ENCODE measurements at regions not wholly inside any gene's neighbourhood (a gene's known extent, or its start where the extent isn't known, plus 50 kb on each side); places are given as distances from the start of the nearest gene placed in this dataset.
A peak's percentile ranks its signal among the peaks of the same experiment; 100 is the strongest.
"Not testable (repeated sequence)": the region's sequence is repeated elsewhere in the genome, so short reads cannot be mapped to it uniquely, and the experiment has no call there.

DNA sequence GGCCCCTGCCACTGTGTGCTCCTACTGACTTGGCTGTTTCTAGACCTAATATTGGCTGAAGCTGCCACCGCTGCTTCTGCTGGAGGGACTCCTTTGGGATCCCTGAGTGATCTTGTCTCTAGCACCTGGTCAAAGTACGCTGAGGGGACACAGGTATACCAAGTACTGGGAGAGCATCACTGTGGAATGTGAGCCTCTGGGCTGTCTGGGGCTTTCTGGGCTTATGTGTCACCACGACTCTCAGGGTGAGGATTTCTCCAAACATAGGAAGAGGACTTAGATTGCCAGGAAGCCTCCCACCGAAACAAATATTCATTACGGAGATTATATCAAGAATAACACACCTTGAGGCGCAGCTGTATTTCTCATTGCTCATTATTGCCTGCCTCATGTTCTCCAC lies 435.8 kb downstream of the HS3ST3B1 start:
- no peak for DNase-seq (ENCODE audit: low read depth, low spot score)

DNA sequence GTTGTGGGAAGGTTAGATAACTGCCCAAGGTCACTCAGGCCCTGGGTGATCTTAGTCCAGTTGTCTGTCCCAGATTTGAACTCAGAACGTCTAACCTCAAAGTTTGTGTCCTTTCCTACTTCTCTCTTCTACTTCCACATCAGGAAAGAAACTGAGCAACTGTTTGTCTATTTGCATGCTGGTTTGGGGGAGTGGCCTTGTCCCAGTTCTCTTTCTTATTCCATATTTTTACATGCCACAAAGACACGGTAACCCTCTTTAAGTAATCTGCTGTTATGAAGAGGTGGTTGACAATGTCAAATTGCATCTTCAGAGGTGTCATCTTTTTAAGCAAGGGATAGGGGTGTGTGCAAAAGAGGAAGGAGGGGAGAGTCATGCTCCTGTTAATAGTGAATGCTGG lies 432.5 kb downstream of the HS3ST3B1 start:
- no peak for DNase-seq (ENCODE audit: low read depth, low spot score)

DNA sequence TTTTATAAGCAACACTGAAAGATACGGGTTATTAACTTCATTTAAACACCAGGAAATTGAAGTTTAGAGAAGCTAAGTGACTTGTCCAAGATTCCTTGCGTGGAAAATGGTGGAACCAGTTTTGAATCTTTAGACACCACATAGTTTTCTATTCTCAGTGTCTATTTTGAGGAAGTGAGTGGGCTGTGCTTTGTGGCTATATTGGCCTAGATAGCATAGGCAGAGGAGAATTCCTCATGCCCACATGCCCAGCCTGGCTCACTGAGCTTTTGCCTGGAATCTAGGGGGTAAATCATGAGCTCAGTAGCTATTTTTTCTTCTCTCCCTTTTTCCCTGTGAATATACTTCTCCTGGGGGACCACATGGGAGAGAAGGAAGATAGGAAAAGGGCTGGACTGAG lies 431.3 kb downstream of the HS3ST3B1 start:
- DNase-seq (ENCODE audit: low read depth, low spot score): no peak

DNA sequence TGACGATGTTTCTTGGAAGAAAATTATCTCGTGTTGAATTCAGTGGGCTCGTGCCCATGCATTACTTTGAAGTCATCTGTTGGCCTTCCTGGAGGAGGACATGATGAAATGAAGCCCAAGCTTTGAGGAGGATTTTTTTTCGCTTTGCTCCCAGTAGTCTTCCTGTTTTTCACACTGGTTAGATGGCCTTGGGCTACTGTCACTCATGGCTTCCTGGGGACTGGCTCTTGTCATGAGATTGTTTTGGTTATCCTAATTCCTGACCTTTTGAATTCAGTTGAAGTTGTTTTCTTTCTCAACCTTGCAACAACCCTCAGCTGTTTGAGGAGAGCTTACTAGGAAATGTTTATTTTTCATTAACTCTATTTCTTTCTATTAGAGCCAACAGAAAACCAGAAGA lies 430.7 kb downstream of the HS3ST3B1 start:
- no peak for DNase-seq (ENCODE audit: low read depth, low spot score)

DNA sequence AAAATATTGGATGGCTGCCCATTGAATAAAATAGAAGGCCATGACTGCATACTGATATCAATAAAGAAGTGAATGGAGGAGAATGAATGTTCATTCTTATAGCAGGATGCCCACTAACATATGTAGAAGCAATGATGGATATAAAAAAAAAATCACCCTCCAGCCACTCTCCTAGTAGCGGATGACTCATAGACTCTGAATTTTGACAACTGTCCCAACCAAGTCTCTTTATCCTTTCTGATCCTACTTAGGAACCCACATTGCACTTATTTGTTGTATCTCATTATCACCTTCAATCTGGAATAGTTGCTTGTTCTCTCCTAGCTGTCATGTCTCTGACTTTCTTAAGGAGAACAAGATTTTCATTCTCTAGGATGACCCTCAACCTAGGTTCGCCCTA lies 429.9 kb downstream of the HS3ST3B1 start:
- DNase-seq (ENCODE audit: low read depth, low spot score): no peak

DNA sequence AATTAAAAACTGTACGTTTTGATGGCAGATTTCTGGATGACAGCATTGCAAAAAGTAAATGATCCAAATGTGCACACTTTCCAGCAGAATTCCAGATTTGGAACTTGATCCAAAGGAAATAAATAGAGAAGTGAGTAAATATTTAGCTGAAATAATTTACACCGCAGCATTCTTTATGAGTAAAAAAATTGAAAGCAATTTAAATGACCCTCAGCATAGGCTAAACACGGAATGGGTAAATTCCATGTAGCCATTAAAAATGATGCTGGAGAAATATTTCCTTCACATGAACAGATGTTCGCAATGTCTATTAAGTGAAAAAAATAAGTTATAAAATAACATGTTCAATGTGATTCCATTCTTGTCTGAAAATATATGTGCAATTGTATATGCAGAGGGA lies 424.8 kb downstream of the HS3ST3B1 start:
- DNase-seq (ENCODE audit: low read depth, low spot score): no peak

DNA sequence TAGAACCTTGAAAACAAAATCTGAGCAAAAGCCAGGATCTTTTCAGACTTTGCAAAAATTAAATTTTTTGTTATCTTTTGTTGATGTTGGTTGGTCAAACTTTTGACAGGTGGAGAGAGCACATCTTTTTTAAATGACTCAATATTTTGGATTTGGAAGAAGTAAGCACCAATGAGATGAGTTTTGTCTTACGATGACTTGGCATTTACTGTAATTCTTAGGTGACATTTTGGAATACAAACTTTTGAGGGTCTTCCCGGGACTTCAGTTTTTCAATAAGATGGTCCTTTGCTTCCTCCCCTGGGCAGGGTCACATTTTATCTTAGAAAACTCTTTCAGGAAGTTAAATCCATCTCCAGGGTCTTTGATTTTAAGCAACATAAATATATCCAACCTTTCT lies 423.9 kb downstream of the HS3ST3B1 start:
- no peak for DNase-seq (ENCODE audit: low read depth, low spot score)

DNA sequence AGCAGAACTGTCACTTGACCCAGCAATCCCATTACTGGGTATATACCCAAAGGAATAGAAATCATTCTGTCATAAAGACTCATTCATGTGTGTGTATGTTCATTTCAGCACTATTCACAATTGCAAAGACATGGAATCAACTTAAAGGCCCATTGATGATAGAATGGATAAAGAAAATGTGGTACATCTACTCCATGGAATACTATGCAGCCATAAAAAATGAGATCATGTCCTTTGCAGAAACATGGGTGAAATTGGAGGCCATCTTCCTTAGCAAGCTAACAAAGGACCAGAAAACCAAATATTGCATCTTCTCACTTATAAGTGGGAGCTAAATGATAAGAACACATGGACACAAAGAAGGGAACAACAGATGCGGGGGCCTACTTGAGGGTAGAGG lies 422.5 kb downstream of the HS3ST3B1 start:
- not testable (repeated sequence) for DNase-seq (ENCODE audit: low read depth, low spot score)

DNA sequence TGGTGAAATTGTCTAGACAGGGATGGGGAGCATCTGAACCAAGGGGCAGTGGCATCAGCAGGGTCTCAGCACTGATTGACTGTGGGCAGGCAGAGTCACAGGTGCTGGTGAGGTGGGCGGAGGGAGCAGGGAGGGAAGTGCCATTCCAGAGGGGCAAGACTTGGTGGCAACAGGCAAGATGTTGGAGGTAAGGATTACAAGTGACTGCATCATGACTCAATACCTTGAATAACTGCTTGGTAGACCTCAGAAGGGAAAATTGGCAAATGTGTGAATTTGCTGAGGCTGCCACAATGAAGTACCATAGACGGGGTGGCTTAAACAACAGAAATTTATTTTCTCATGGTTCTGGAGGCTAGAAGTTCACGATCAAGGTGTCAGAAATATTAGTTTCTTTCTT lies 419.1 kb downstream of the HS3ST3B1 start:
- no peak for DNase-seq (ENCODE audit: low read depth, low spot score)

DNA sequence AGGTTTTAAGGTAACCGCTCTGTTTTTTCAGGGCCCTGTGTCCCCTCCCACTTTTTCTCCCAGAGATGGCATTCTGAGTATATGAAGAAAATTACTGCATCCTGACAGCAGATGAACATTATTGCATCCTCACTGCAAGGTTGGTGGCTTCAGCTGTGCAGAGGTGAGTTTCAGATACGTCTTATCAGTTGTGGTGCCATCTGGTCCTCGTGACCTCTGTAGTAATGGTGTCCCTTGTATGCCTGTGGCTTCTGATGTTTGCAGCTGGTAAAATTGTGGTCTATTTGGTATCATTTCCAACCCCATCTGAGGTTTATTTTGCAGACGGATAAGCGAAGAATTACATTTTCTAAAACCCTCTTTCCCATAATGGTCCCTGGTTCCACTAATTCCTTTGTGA lies 417.0 kb downstream of the HS3ST3B1 start:
- no peak for DNase-seq (ENCODE audit: low read depth, low spot score)

DNA sequence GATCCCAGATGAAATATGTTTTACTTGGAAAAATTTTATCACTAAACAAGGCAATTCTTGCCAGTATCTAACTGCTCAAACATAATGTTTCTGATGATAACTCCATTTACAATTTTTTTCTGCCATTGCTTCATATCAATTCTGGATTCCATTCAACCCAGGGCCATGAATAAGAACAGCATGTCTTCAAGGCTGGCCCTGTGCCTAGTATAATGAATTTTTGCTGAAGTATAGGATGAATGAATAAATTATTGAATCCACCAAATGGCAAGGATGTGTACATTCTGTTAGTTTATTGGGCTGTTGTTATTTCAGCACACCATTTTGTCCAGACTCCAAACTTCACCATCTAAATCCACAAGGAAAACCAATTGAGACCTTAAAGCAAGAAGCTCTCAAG lies 414.7 kb downstream of the HS3ST3B1 start:
- no peak for DNase-seq (ENCODE audit: low read depth, low spot score)

DNA sequence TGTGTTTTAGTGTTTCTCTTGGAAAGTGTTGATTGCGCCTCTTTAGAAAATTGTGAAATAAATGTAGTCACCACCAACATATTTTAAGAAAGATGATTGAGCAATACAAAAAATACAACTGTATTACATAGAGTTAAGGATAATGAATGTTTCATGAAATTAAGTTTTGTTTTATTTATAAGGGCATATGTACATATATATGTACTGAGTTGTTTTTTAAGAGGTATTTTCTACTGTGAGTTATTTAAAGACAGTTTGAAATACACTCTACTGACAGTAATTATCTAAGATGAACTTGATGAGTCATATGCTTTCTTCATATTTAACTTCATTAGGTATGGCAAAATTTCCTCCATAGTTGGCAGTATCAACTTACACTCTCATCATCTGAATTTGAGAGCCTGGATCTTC lies 411.7 kb downstream of the HS3ST3B1 start:
- no peak for DNase-seq (ENCODE audit: low read depth, low spot score)

DNA sequence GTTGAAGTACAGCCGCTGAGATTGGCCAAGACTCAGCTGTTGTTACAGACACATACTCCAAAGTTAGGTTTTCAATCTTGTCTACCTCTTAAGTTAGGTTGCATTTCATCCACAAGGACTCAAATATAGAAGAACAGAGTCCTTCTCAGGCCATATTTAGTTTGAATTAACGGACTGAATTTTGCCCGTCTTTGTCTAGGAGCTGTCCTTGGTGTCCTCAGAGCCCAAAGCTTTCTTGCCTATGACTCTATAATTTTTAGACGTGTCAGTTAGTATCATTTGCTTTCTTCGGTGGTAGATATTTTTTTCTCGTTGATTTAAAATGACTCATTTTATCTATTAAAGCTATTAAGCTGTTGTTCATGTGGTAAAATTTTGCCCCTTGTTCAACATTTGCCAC lies 403.2 kb downstream of the HS3ST3B1 start:
- DNase-seq (ENCODE audit: low read depth, low spot score): no peak

DNA sequence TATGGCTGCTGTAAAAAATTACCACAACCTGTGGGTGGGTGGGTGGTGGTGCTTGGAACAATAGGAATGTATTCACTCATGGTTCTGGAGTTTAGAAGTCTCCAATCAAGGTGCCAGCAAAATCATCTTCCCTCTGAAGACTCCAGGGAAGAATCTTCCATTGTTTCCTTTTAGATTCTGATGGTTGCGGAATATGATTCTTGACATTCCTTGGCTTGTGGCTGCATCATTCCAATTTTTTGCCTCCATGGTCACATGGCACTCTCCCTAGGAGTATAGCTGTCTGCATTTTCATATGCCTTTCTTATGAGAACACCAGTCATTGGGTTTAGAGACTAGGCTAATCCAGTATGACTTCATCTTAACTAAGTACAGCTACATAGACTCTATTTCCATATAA lies 401.0 kb downstream of the HS3ST3B1 start:
- no peak for DNase-seq (ENCODE audit: low read depth, low spot score)

DNA sequence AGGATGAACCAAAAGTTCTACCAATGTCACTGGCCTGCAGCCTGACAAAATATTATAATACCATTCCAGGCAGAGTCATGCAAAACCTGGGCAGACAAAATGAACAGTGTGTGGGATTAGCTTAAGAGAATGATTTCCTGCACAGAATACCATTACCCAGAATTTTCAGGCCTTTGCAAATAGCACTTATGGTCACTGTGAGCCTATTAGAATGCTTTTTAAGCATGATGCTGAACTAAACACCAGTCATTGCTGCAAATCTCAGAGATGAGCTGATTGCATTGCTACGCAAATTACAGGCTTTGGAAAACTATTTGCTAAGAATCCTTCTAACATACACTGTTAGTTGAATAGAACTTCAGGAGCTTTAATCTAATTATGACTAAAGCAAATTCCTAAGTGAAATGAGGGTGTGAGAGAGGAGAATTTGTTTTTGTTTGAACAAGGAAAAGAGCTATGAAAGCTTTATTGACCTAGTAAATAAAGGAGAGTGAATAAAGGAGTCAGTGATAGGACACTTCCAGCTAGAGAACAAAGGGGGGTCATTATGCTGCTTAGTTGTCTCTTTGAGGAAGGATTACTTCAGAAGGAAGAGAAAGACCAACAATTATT lies 398.8 kb downstream of the HS3ST3B1 start:
- DNase-seq (ENCODE audit: low read depth, low spot score): peak; percentile 4

DNA sequence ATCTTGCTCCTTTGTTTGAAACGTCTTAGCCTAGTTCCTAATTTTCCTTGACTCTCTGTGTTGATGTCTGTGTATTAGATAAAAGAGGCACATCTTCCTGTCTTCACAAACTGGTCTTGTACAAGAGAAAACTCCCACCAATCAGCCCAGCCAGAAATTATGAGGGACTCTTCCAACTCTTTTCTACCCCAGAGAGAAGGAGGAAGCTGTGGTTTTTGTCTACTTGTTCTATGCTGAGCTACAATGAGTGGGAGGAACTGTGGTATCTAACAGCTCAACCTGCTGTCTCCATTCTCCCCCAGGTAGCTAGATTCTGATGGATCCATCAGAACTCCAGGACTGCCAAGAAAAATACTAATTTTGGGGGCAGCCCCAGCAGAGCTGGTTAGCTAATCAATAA lies 392.5 kb downstream of the HS3ST3B1 start:
- DNase-seq (ENCODE audit: low read depth, low spot score): no peak

DNA sequence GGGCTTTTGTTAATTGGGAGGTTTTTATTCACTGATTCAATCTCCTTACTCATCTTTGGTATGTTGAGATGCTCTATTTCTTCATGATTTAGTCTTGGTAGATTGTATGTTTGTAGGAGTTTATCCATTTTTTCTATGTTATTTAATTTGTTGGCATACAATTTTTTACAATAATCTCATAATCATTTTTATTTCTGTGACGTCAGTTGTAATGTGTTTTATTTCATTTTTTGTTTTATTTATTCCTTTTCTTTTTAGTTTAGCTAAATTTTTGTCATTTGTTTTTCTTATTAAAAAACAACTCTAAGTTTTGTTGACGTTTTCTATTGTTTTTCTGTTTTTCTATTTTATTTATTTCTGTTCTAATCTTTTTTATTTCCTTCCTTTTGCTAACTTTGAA lies 389.8 kb downstream of the HS3ST3B1 start:
- no peak for DNase-seq (ENCODE audit: low read depth, low spot score)

DNA sequence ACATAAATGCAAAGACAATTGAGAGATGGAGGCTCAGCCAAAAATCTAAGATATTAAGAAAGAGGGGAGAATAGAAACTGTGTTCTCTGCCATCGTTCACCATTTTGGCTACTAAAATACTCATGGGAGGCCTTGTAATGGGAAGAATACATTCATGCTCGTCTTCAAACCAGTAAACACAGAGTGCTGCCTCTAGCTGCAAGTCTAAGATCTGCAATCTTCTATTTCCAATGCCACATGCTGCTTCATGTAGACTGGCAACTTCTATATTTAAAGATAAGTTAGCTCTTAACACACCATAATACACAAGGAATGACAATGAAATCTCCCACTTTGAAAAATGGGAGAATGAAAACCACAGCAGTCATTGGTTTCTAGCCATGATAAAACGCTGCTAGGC lies 387.3 kb downstream of the HS3ST3B1 start:
- DNase-seq (ENCODE audit: low read depth, low spot score): no peak

DNA sequence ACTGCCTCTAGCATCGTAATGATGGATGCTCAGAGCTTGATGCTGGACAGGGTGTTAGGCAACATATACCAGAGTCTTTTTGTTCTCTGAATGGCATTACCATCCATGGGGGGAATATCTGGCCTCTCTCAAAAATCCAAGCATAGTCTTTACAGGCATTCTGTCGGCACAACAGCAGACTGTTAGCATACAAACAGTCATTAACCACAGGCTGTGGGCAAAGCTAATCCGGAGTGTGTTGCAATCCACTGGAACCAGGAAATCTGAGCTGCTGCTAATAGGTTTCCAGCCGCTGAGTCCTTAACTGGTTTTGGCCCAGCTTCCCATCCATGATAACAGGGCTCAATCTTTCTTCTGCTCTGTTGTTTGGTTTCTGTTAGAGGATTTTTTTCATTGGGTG lies 371.9 kb downstream of the HS3ST3B1 start:
- DNase-seq (ENCODE audit: low read depth, low spot score): peak; percentile 8

DNA sequence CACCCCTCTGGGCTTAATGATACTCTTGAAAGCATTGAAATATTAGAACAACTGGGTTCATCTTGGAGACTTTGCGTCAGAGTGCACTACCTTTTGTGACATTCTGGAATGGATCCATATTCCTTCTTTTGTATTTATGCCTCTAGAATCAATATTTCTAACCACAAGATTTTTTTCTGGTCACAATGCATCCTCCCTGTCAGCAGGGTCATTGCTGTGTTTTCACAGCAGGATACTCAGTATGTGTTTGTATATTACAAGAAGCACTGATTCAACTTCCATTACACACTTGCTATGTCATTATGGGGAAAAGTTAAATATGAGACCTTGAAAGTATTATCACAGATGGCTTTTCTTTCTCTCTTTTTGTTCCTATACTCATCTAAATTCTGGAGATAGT lies 370.0 kb downstream of the HS3ST3B1 start:
- DNase-seq (ENCODE audit: low read depth, low spot score): no peak

DNA sequence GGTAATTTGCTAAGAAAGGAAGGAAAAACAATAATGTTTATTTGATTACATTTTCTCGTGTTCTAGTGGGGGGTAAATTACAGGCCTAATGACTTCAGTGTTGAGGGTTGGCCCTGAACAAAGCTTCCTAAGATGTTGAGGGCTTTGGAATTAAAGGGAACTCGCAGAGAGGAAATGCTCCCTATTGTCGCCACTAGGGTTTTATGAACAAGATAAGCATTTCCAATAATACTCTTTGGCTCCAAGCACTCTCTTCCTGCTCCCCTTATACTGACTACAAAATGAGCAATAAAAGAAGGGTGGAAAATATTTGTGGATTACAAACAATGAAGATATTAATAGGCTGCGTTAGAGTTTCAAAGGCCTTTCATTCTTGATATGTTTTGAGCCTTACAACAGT lies 363.6 kb downstream of the HS3ST3B1 start:
- no peak for DNase-seq (ENCODE audit: low read depth, low spot score)

DNA sequence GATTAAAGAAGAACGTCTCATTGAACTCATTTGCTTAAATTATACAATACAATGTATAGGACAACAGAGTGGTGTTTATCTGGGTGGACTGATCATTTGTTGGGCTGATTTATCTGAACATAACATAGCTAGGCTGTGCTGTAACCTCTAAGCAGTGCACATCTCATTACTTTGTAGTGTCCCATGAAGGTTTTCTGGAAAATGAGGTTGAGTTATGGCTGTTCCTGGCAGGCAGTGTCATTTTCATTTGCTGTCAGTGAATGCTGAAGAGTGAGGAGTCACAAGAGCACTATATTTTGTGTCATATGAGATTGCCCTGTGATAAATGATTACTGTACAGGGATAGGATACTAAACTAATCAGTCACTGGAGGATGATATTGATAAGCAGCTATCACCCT lies 340.2 kb downstream of the HS3ST3B1 start:
- no peak for DNase-seq (ENCODE audit: low read depth, low spot score)

DNA sequence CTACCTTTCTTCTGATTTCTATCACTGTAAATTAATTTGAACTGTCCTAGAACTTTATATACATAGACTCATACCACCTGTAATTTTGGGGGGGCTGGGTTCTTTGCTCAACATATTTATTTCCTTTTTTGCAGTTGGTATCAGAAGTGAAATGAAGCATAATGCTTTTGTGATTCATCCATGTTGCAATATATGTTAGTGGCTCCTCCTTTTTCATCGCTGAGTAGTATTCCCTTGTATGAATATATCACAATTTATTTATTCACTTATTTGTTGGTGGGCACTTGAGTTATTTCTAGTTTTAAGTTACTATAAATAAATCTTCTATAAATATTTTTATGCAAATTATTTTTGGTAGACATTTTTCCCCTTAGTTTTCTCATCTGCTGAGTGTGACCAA lies 336.4 kb downstream of the HS3ST3B1 start:
- DNase-seq (ENCODE audit: low read depth, low spot score): no peak

DNA sequence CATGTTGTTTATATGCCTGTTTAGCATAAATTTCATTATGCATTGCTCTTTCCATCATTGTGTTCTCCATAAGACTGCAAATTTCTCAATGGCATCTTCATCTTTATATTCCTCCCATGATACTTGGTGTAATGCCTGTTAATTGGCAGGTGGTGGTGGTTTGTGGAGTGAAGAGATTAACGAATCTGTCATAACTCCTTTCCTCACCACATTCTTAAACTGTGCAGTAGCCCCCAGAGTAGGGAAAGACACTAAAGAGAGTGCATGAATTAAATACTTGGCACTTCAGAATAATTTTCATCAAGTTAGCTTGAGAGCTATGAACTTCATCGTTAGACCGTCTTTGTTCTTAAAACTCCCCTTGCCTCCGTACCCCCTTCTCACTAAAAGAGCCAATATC lies 329.7 kb downstream of the HS3ST3B1 start:
- no peak for DNase-seq (ENCODE audit: low read depth, low spot score)

Data from astrocyte of the hippocampus (primary cell).